Panc1 (cell line): ENCODE measurements at regions not wholly inside any gene's neighbourhood (a gene's known extent, or its start where the extent isn't known, plus 50 kb on each side); places are given as distances from the start of the nearest gene placed in this dataset.

Source experiments
- ATAC-seq: fragments of 200-7000 bp; cut with Tn5 transposase; 2 replicates; pipeline ENCODE4 v1.9.1; 2020; ENCODE audit warnings: mild to moderate bottlenecking, moderate library complexity
- BruUV-seq: library from RNA; stranded (reverse); fragments of 400-500 nt; replicated peaks from 2 replicates; lab custom pipeline; 2021; lab: Mats Ljungman, UMichigan
- CTCF ChIA-PET: fragments of 300-600 bp; sonication (Branson Sonifier 250); formaldehyde crosslinking; loops from one replicate; lab custom pipeline; 2022; ENCODE audit warnings: antibody characterized with exemption; lab: Charles Lee
- POLR2A ChIA-PET: fragments of 300-600 bp; sonication (Branson Sonifier 250); formaldehyde crosslinking; loops from one replicate; lab custom pipeline; 2022; ENCODE audit warnings: antibody characterized with exemption; lab: Charles Lee
- DNase-seq: peaks from one replicate; pipeline ENCODE4 v3.0.0-alpha.2; 2010; ENCODE audit warnings: low read depth, low spot score
- H3K27ac ChIP-seq: 2 replicates; pipeline ENCODE4 v1.5.1; 2011; ENCODE audit warnings: mild to moderate bottlenecking, low read length, inconsistent platforms
- H3K27me3 ChIP-seq: fragments of 200-500 bp; sonication (Bioruptor generic); 2 replicates; pipeline ENCODE4 v1.6.0; 2014; ENCODE audit warnings: low read length, inconsistent platforms; ENCODE audit not compliant: control insufficient read depth, insufficient read depth
- H3K36me3 ChIP-seq: fragments of 200-500 bp; sonication (Bioruptor generic); 2 replicates; pipeline ENCODE4 v1.5.1; 2014; ENCODE audit warnings: inconsistent platforms, mild to moderate bottlenecking, low read length, moderate library complexity; ENCODE audit not compliant: control insufficient read depth, insufficient read depth
- H3K4me1 ChIP-seq: 2 replicates; pipeline ENCODE4 v1.5.1; 2011; ENCODE audit warnings: inconsistent platforms, mild to moderate bottlenecking, low read length, moderate library complexity; ENCODE audit not compliant: control insufficient read depth, insufficient read depth
- H3K4me3 ChIP-seq, 2 experiments: 2 replicates each; pipeline ENCODE4 v1.5.1; 2011 to 2012; ENCODE audit warnings: low read depth in 2 of 2, low read length in 2 of 2, mild to moderate bottlenecking in 2 of 2, inconsistent platforms in 1 of 2, moderate library complexity in 1 of 2
- H3K9me3 ChIP-seq: fragments of 200-500 bp; sonication (Bioruptor generic); 2 replicates; pipeline ENCODE4 v1.5.1; 2014; ENCODE audit warnings: low read depth, mild to moderate bottlenecking, inconsistent platforms, low read length, moderate library complexity; ENCODE audit not compliant: control insufficient read depth, insufficient read depth
- CTCF ChIP-seq: fragments of 450-650 bp; IDR thresholded peaks from 2 replicates; pipeline ENCODE4 v1.5.1; 2017; ENCODE audit warnings: mild to moderate bottlenecking
- POLR2AphosphoS5 ChIP-seq: IDR thresholded peaks from 2 replicates; pipeline ENCODE4 v1.6.1; 2012; ENCODE audit warnings: mild to moderate bottlenecking, low read depth, low read length, moderate library complexity
- SIN3A ChIP-seq: IDR thresholded peaks from 2 replicates; pipeline ENCODE4 v1.6.1; 2012; ENCODE audit warnings: low read depth, mild to moderate bottlenecking, low read length, moderate library complexity, borderline replicate concordance; ENCODE audit not compliant: insufficient read depth
- TCF7L2 ChIP-seq: IDR thresholded peaks from 2 replicates; pipeline ENCODE4 v1.6.1; 2011; ENCODE audit warnings: mild to moderate bottlenecking, low read depth, low read length, inconsistent platforms
- in situ Hi-C: cut with HindIII; loops from 2 replicates; pipeline ENCODE4 v1.10.0; 2016; ENCODE audit warnings: low sequenced_read_pairs, low pct_unique_long_range_greater_than_20kb
- intact Hi-C: fragments of 100-400 bp; cut with micrococcal nuclease; formaldehyde crosslinking; loops from one replicate; pipeline ENCODE4 v1.10.0; 2022; ENCODE audit not compliant: unreplicated experiment
- TF ChIP-seq, protein P1 (sequence below), 2 experiments: IDR thresholded peaks; 2 replicates each; pipeline ENCODE4 v1.6.1; 2011 to 2012; ENCODE audit warnings: low read depth in 2 of 2, control low read depth in 1 of 2, low read length in 1 of 2, mild to moderate bottlenecking in 1 of 2, moderate library complexity in 1 of 2; ENCODE audit not compliant: insufficient read depth in 1 of 2

DNA sequence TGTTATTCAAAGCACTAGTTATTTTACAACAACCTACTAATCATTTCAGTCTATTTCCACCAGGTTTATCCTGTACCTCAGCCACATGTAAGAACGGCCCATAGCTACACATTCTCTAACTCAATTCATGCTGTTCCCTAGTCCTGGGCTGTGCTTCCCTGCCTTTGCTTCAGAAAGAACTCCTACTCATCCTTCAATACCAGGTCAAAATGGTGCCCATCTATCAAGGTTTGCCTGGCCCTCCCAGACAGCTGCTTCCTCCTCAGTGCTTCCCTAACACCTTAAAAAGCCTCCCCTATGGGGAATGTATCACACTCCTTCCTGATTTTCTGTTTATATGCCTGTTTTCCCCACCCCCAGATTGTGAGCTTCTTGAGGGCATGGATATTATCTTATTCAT, 400.7 kb downstream of the MN1 start:
- ChIA-PET POLR2A (no interaction called here), CTCF (no interaction called here)
- no peak for DNase-seq
- in situ Hi-C loops (no loop called here), intact Hi-C loops (no loop called here)
- Histone ChIP-seq H3K4me1 (no peaks in the 10 kb centered on the region), H3K4me3 (no peak overlapping the region), H3K27ac (no peak overlapping the region), H3K36me3 (no peaks in the 10 kb centered on the region), H3K27me3 (peaks cover 6% of the 10 kb centered on the region; the same call in 1 of the 2 replicates), H3K9me3 (no peaks in the 10 kb centered on the region)
- BruUV-seq: no TSS peak
- TF ChIP-seq POLR2AphosphoS5 (no peak), CTCF (no peak), SIN3A (no peak), TCF7L2 (no peak)
- TF ChIP-seq, protein P1, sequence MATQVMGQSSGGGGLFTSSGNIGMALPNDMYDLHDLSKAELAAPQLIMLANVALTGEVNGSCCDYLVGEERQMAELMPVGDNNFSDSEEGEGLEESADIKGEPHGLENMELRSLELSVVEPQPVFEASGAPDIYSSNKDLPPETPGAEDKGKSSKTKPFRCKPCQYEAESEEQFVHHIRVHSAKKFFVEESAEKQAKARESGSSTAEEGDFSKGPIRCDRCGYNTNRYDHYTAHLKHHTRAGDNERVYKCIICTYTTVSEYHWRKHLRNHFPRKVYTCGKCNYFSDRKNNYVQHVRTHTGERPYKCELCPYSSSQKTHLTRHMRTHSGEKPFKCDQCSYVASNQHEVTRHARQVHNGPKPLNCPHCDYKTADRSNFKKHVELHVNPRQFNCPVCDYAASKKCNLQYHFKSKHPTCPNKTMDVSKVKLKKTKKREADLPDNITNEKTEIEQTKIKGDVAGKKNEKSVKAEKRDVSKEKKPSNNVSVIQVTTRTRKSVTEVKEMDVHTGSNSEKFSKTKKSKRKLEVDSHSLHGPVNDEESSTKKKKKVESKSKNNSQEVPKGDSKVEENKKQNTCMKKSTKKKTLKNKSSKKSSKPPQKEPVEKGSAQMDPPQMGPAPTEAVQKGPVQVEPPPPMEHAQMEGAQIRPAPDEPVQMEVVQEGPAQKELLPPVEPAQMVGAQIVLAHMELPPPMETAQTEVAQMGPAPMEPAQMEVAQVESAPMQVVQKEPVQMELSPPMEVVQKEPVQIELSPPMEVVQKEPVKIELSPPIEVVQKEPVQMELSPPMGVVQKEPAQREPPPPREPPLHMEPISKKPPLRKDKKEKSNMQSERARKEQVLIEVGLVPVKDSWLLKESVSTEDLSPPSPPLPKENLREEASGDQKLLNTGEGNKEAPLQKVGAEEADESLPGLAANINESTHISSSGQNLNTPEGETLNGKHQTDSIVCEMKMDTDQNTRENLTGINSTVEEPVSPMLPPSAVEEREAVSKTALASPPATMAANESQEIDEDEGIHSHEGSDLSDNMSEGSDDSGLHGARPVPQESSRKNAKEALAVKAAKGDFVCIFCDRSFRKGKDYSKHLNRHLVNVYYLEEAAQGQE (IDR thresholded peaks at IDR 0.05; ENCODE audit: insufficient read depth in 1 of 2, low read depth in 2 of 2, low read length in 1 of 2): no peak
- ATAC-seq: no peak

GRCh38 chr22:27401321-27401720, 400.2 kb downstream of the MN1 start:
- TF ChIP-seq POLR2AphosphoS5 (no peak), CTCF (no peak), SIN3A (no peak), TCF7L2 (no peak)
- TF ChIP-seq, protein P1 (IDR thresholded peaks at IDR 0.05; ENCODE audit: insufficient read depth in 1 of 2, low read depth in 2 of 2, low read length in 1 of 2): no peak
- CTCF ChIA-PET: no interaction called here
- in situ Hi-C loops: no loop called here
- POLR2A ChIA-PET: no interaction called here
- BruUV-seq: no TSS peak
- no peak for ATAC-seq
- no peaks in the 10 kb centered on the region for H3K9me3 ChIP-seq
- intact Hi-C loops: no loop called here
- no peak for DNase-seq
- H3K27me3 ChIP-seq: peaks cover 6% of the 10 kb centered on the region; the same call in 1 of the 2 replicates
- H3K4me3 ChIP-seq: no peak overlapping the region
- no peaks in the 10 kb centered on the region for H3K4me1 ChIP-seq
- no peak overlapping the region for H3K27ac ChIP-seq
- H3K36me3 ChIP-seq: no peaks in the 10 kb centered on the region
